ENCODE measurements at regions not wholly inside any gene's neighbourhood (a gene's known extent, or its start where the extent isn't known, plus 50 kb on each side); places are given as distances from the start of the nearest gene placed in this dataset.

GRCh38 chr17:17406225-17406624, 70.6 kb upstream of the MED9 start:
- H3K27ac Mint-ChIP-seq (ENCODE audit: unreplicated experiment) = no peak overlapping the region
- no peaks in the 10 kb centered on the region for H3K27me3 ChIP-seq (replicated peaks; ENCODE audit: control insufficient read depth, insufficient read depth, low read length)
- intact Hi-C loops (cut with micrococcal nuclease; ENCODE audit: unreplicated experiment) = no loop called here
- H3K4me3 ChIP-seq (ENCODE audit: low read depth, low read length) = no peak overlapping the region
- no peaks in the 10 kb centered on the region for H3K9me3 ChIP-seq
- no peaks in the 10 kb centered on the region for H3K9me3 Mint-ChIP-seq (ENCODE audit: unreplicated experiment)
- CTCF ChIA-PET = no interaction called here
- DNase-seq = peak; percentile 46 to 59
- no peaks in the 10 kb centered on the region for H3K27me3 Mint-ChIP-seq (ENCODE audit: insufficient read depth, unreplicated experiment)
- H3K4me1 Mint-ChIP-seq (ENCODE audit: low read depth, unreplicated experiment) = peaks cover 19% of the 10 kb centered on the region
- no peaks in the 10 kb centered on the region for H3K36me3 ChIP-seq (ENCODE audit: control insufficient read depth, insufficient read depth, low read length)
- no TSS peak for BruUV-seq (replicated peaks)
- TF ChIP-seq CTCF (IDR thresholded peaks at IDR 0.05; ENCODE audit: insufficient read depth in 1 of 2, low read depth in 1 of 2, low read length in 1 of 2, severe bottlenecking in 1 of 2, unreplicated experiment in 1 of 2) = no peak
- peaks cover 4% of the 10 kb centered on the region; the same call in 1 of the 2 replicates for H3K4me1 ChIP-seq
- no peaks in the 10 kb centered on the region for H3K36me3 Mint-ChIP-seq (ENCODE audit: insufficient read depth, unreplicated experiment)
- H3K4me3 Mint-ChIP-seq (ENCODE audit: unreplicated experiment) = no peak overlapping the region
- POLR2A ChIA-PET = interaction anchor here (0.6 kb wide), 1 partner anchor 37 kb away, joined by 4 read pairs; no protein-coding TSS in a partner anchor

- no peaks in the 10 kb centered on the region for H3K27me3 Mint-ChIP-seq (ENCODE audit: insufficient read depth, unreplicated experiment)
- Histone ChIP-seq H3K4me1 (peaks cover 4% of the 10 kb centered on the region; the same call in 1 of the 2 replicates), H3K4me3 (ENCODE audit: low read depth, low read length) (no peak overlapping the region), H3K27me3 (replicated peaks; ENCODE audit: control insufficient read depth, insufficient read depth, low read length) (no peaks in the 10 kb centered on the region), H3K36me3 (ENCODE audit: control insufficient read depth, insufficient read depth, low read length) (no peaks in the 10 kb centered on the region), H3K9me3 (no peaks in the 10 kb centered on the region)
- H3K4me3 Mint-ChIP-seq (ENCODE audit: unreplicated experiment) = no peak overlapping the region
- no peak for TF ChIP-seq CTCF (IDR thresholded peaks at IDR 0.05; ENCODE audit: insufficient read depth in 1 of 2, low read depth in 1 of 2, low read length in 1 of 2, severe bottlenecking in 1 of 2, unreplicated experiment in 1 of 2)
- POLR2A ChIA-PET = interaction anchor here (0.6 kb wide), 1 partner anchor 16 kb away, joined by 4 read pairs; no protein-coding TSS in a partner anchor
- H3K9me3 Mint-ChIP-seq (ENCODE audit: unreplicated experiment) = no peaks in the 10 kb centered on the region
- peaks cover 19% of the 10 kb centered on the region for H3K4me1 Mint-ChIP-seq (ENCODE audit: low read depth, unreplicated experiment)
- no TSS peak for BruUV-seq (replicated peaks)
- H3K36me3 Mint-ChIP-seq (ENCODE audit: insufficient read depth, unreplicated experiment) = no peaks in the 10 kb centered on the region
- intact Hi-C loops (cut with micrococcal nuclease; ENCODE audit: unreplicated experiment) = no loop called here
- no peak overlapping the region for H3K27ac Mint-ChIP-seq (ENCODE audit: unreplicated experiment)
- DNase-seq = no peak
- CTCF ChIA-PET = no interaction called here
These were observed 68.5 kb upstream of the MED9 start for GRCh38 chr17:17408236-17408794.

- Histone ChIP-seq H3K9me3 (no peaks in the 10 kb centered on the region), H3K4me1 (peaks cover 4% of the 10 kb centered on the region; the same call in 1 of the 2 replicates), H3K4me3 (ENCODE audit: low read depth, low read length) (no peak overlapping the region), H3K36me3 (ENCODE audit: control insufficient read depth, insufficient read depth, low read length) (no peaks in the 10 kb centered on the region), H3K27me3 (replicated peaks; ENCODE audit: control insufficient read depth, insufficient read depth, low read length) (no peaks in the 10 kb centered on the region)
- intact Hi-C loops (cut with micrococcal nuclease; ENCODE audit: unreplicated experiment) = no loop called here
- H3K27ac Mint-ChIP-seq (ENCODE audit: unreplicated experiment) = no peak overlapping the region
- no peaks in the 10 kb centered on the region for H3K36me3 Mint-ChIP-seq (ENCODE audit: insufficient read depth, unreplicated experiment)
- CTCF ChIA-PET = no interaction called here
- no peak for TF ChIP-seq CTCF (IDR thresholded peaks at IDR 0.05; ENCODE audit: insufficient read depth in 1 of 2, low read depth in 1 of 2, low read length in 1 of 2, severe bottlenecking in 1 of 2, unreplicated experiment in 1 of 2)
- POLR2A ChIA-PET = no interaction called here
- H3K9me3 Mint-ChIP-seq (ENCODE audit: unreplicated experiment) = no peaks in the 10 kb centered on the region
- H3K4me3 Mint-ChIP-seq (ENCODE audit: unreplicated experiment) = no peak overlapping the region
- no peaks in the 10 kb centered on the region for H3K27me3 Mint-ChIP-seq (ENCODE audit: insufficient read depth, unreplicated experiment)
- H3K4me1 Mint-ChIP-seq (ENCODE audit: low read depth, unreplicated experiment) = peaks cover 19% of the 10 kb centered on the region
- BruUV-seq (replicated peaks) = no TSS peak
- no peak for DNase-seq
These were observed 66.4 kb upstream of the MED9 start for GRCh38 chr17:17410357-17410756.
